K562 (cell line): ENCODE measurements at regions not wholly inside any gene's neighbourhood (a gene's known extent, or its start where the extent isn't known, plus 50 kb on each side); places are given as distances from the start of the nearest gene placed in this dataset.

Source experiments
- BRD4 ChIP-seq: fragments of 200-600 bp; sonication (generic); IDR thresholded peaks from 2 replicates; pipeline ENCODE4 v1.6.1; 2017; ENCODE audit warnings: inconsistent platforms
- GATA2 ChIP-seq: sonication (generic); formaldehyde crosslinking; IDR thresholded peaks from 2 replicates; pipeline ENCODE4 v1.4.0; 2020; ENCODE audit warnings: mild to moderate bottlenecking, missing genetic modification reagents
- NUFIP1 ChIP-seq: fragments of 450-650 bp; IDR thresholded peaks from 2 replicates; pipeline ENCODE4 v1.6.1; 2018; ENCODE audit not compliant: partially characterized antibody
- POLR2AphosphoS2 ChIP-seq: IDR thresholded peaks from 2 replicates; pipeline ENCODE4 v1.6.1; 2012; ENCODE audit warnings: low read length, improper control_type of control experiment
- PPARD ChIP-seq: fragments of 250-450 bp; sonication (Bioruptor Pico); IDR thresholded peaks from 2 replicates; pipeline ENCODE4 v1.8.0; 2022; ENCODE audit warnings: inconsistent platforms, mild to moderate bottlenecking, moderate library complexity
- SRSF3 ChIP-seq: fragments of 200-400 bp; formaldehyde crosslinking; IDR thresholded peaks from 2 replicates; pipeline ENCODE4 v1.6.1; 2016; ENCODE audit warnings: mild to moderate bottlenecking, low read length, moderate library complexity; ENCODE audit not compliant: insufficient read depth
- TBL1XR1 ChIP-seq, 2 experiments: IDR thresholded peaks; 2 replicates each; pipeline ENCODE4 v1.6.1; 2012; ENCODE audit warnings: improper control_type of control experiment in 2 of 2, low read length in 2 of 2, mild to moderate bottlenecking in 1 of 2
- ZSCAN29 ChIP-seq: fragments of 450-650 bp; IDR thresholded peaks from 2 replicates; pipeline ENCODE4 v1.6.1; 2017
- TF ChIP-seq, protein P1 (sequence below): fragments of 250-450 bp; sonication (Bioruptor Pico); IDR thresholded peaks from 2 replicates; pipeline ENCODE4 v1.5.0; 2020; ENCODE audit warnings: mild to moderate bottlenecking, borderline replicate concordance
- TF ChIP-seq, protein P2 (sequence below): fragments of 450-650 bp; formaldehyde crosslinking; conservative IDR thresholded peaks from 2 replicates; pipeline ENCODE4 v1.4.0; 2022; ENCODE audit warnings: mild to moderate bottlenecking, missing genetic modification characterization
- TF ChIP-seq, protein P3 (sequence below): sonication (generic); formaldehyde crosslinking; IDR thresholded peaks from 2 replicates; pipeline ENCODE4 v1.8.0; 2022; ENCODE audit warnings: missing genetic modification reagents, mild to moderate bottlenecking, borderline replicate concordance
- TF ChIP-seq, protein P4 (sequence below): fragments of 450-650 bp; IDR thresholded peaks from 2 replicates; pipeline ENCODE4 v1.7.1; 2018; ENCODE audit warnings: mild to moderate bottlenecking, low read depth; ENCODE audit not compliant: partially characterized antibody

DNA sequence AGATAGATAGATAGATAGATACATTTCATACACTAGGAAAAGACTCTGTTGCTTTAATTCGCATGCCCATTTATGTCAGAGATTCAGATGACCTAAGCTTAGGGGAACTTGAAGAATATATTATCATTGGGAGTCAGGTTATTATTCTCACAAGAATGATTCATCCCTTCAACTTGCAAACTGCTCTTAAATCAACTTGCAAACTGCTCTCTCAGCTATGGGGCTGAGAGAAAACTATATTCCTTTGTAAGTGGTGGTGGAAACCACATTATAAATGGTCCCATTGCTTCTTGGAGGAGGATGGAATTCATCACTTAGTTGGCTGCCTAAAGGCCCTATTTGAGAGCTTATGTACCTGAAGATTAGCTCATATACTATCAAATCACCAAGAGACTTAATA lies 160.9 kb upstream of the STAC start (continued):
- TF ChIP-seq, protein P1, sequence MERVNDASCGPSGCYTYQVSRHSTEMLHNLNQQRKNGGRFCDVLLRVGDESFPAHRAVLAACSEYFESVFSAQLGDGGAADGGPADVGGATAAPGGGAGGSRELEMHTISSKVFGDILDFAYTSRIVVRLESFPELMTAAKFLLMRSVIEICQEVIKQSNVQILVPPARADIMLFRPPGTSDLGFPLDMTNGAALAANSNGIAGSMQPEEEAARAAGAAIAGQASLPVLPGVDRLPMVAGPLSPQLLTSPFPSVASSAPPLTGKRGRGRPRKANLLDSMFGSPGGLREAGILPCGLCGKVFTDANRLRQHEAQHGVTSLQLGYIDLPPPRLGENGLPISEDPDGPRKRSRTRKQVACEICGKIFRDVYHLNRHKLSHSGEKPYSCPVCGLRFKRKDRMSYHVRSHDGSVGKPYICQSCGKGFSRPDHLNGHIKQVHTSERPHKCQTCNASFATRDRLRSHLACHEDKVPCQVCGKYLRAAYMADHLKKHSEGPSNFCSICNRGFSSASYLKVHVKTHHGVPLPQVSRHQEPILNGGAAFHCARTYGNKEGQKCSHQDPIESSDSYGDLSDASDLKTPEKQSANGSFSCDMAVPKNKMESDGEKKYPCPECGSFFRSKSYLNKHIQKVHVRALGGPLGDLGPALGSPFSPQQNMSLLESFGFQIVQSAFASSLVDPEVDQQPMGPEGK (CRISPR knock-in tag), result no peak
- no peak for TF ChIP-seq SRSF3
- TF ChIP-seq, protein P2, sequence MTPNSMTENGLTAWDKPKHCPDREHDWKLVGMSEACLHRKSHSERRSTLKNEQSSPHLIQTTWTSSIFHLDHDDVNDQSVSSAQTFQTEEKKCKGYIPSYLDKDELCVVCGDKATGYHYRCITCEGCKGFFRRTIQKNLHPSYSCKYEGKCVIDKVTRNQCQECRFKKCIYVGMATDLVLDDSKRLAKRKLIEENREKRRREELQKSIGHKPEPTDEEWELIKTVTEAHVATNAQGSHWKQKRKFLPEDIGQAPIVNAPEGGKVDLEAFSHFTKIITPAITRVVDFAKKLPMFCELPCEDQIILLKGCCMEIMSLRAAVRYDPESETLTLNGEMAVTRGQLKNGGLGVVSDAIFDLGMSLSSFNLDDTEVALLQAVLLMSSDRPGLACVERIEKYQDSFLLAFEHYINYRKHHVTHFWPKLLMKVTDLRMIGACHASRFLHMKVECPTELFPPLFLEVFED (CRISPR knock-in tag), result no peak
- TF ChIP-seq, protein P3, sequence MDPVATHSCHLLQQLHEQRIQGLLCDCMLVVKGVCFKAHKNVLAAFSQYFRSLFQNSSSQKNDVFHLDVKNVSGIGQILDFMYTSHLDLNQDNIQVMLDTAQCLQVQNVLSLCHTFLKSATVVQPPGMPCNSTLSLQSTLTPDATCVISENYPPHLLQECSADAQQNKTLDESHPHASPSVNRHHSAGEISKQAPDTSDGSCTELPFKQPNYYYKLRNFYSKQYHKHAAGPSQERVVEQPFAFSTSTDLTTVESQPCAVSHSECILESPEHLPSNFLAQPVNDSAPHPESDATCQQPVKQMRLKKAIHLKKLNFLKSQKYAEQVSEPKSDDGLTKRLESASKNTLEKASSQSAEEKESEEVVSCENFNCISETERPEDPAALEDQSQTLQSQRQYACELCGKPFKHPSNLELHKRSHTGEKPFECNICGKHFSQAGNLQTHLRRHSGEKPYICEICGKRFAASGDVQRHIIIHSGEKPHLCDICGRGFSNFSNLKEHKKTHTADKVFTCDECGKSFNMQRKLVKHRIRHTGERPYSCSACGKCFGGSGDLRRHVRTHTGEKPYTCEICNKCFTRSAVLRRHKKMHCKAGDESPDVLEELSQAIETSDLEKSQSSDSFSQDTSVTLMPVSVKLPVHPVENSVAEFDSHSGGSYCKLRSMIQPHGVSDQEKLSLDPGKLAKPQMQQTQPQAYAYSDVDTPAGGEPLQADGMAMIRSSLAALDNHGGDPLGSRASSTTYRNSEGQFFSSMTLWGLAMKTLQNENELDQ, result no peak
- TF ChIP-seq POLR2AphosphoS2, result no peak
- TF ChIP-seq TBL1XR1 (IDR thresholded peaks at IDR 0.05; ENCODE audit: low read length in 2 of 2), result no peak
- TF ChIP-seq ZSCAN29, result no peak
- TF ChIP-seq NUFIP1, result no peak
- TF ChIP-seq, protein P4, sequence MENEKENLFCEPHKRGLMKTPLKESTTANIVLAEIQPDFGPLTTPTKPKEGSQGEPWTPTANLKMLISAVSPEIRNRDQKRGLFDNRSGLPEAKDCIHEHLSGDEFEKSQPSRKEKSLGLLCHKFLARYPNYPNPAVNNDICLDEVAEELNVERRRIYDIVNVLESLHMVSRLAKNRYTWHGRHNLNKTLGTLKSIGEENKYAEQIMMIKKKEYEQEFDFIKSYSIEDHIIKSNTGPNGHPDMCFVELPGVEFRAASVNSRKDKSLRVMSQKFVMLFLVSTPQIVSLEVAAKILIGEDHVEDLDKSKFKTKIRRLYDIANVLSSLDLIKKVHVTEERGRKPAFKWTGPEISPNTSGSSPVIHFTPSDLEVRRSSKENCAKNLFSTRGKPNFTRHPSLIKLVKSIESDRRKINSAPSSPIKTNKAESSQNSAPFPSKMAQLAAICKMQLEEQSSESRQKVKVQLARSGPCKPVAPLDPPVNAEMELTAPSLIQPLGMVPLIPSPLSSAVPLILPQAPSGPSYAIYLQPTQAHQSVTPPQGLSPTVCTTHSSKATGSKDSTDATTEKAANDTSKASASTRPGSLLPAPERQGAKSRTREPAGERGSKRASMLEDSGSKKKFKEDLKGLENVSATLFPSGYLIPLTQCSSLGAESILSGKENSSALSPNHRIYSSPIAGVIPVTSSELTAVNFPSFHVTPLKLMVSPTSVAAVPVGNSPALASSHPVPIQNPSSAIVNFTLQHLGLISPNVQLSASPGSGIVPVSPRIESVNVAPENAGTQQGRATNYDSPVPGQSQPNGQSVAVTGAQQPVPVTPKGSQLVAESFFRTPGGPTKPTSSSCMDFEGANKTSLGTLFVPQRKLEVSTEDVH, result no peak
- TF ChIP-seq BRD4, result no peak
- no peak for TF ChIP-seq GATA2 (CRISPR knock-in tag)
- no peak for TF ChIP-seq PPARD (CRISPR knock-in tag)
- TF ChIP-seq, all 486 proteins: peak for 0
